ENCODE measurements at regions not wholly inside any gene's neighbourhood (a gene's known extent, or its start where the extent isn't known, plus 50 kb on each side); places are given as distances from the start of the nearest gene placed in this dataset.

- H2AFZ ChIP-seq (ENCODE audit: low read length): no peak overlapping the region
- H3K23me2 ChIP-seq (ENCODE audit: low read depth, low read length): no peaks in the 10 kb centered on the region
- H3K9me3 ChIP-seq (ENCODE audit: insufficient read depth in 2 of 2, low read depth in 1 of 2, low read length in 1 of 2): no peaks in the 10 kb centered on the region
- H3K9ac ChIP-seq (replicated peaks in 1 of 4; ENCODE audit: extremely low read depth in 1 of 4, low read depth in 3 of 4, low read length in 3 of 4): no peak overlapping the region
- H3K4me3 ChIP-seq (ENCODE audit: extremely low read depth in 1 of 4, insufficient read depth in 2 of 4, low read depth in 3 of 4, low read length in 4 of 4): no peak overlapping the region
- no peaks in the 10 kb centered on the region for H3K27me3 ChIP-seq (replicated peaks in 1 of 4; ENCODE audit: control insufficient read depth in 3 of 4, extremely low read depth in 1 of 4, insufficient read depth in 3 of 4, low read length in 3 of 4)
- H2BK15ac ChIP-seq (ENCODE audit: low read length): no peak overlapping the region
- POLR2A ChIA-PET (ENCODE audit: partially characterized antibody): no interaction called here
- H4K20me1 ChIP-seq (replicated peaks in 1 of 2; ENCODE audit: control insufficient read depth in 1 of 2, insufficient read depth in 2 of 2, low read length in 2 of 2): no peaks in the 10 kb centered on the region
- no peaks in the 10 kb centered on the region for H3K79me2 ChIP-seq (ENCODE audit: control insufficient read depth in 1 of 2, insufficient read depth in 2 of 2, low read length in 2 of 2)
- no peaks in the 10 kb centered on the region for H3K79me1 ChIP-seq (ENCODE audit: low read depth, low read length)
- no peak overlapping the region for H3K56ac ChIP-seq (replicated peaks; ENCODE audit: insufficient read length, low read depth, low read length)
- H2BK20ac ChIP-seq (ENCODE audit: low read length): no peak overlapping the region
- H3K14ac ChIP-seq (ENCODE audit: insufficient read length): no peak overlapping the region
- DNase-seq (ENCODE audit: low read depth in 1 of 2, low spot score in 2 of 2) (no peak), FAIRE-seq (no peak)
- no peak overlapping the region for H4K8ac ChIP-seq (ENCODE audit: extremely low read depth, insufficient read depth, low read length)
- H4K91ac ChIP-seq (replicated peaks; ENCODE audit: insufficient read length, low read length): no peak overlapping the region
- no peak overlapping the region for H3K4ac ChIP-seq (replicated peaks; ENCODE audit: insufficient read length, low read depth, low read length)
- no peak overlapping the region for H3K18ac ChIP-seq (ENCODE audit: extremely low read depth, low read length)
- CTCF ChIA-PET (ENCODE audit: partially characterized antibody): no interaction called here
- no peak overlapping the region for H4K5ac ChIP-seq (ENCODE audit: insufficient read length, low read depth, low read length)
- H3K23ac ChIP-seq (ENCODE audit: insufficient read length): no peak overlapping the region
- H3K4me1 ChIP-seq (replicated peaks in 1 of 4; ENCODE audit: control insufficient read depth in 3 of 4, insufficient read depth in 4 of 4, low read length in 3 of 4): no peaks in the 10 kb centered on the region
- H2AK5ac ChIP-seq (ENCODE audit: low read depth, low read length): no peak overlapping the region
- H2BK5ac ChIP-seq (ENCODE audit: low read depth, low read length): no peak overlapping the region
- TF ChIP-seq FOSL1 (IDR thresholded peaks at IDR 0.05; ENCODE audit: insufficient read depth, low read depth, low read length) (no peak), NRF1 (IDR thresholded peaks at IDR 0.05; ENCODE audit: low read depth, low read length) (no peak), SIX5 (IDR thresholded peaks at IDR 0.05; ENCODE audit: low read depth, low read length) (no peak), ASH2L (IDR thresholded peaks at IDR 0.05; ENCODE audit: low read length) (no peak), SRF (IDR thresholded peaks at IDR 0.05; ENCODE audit: low read depth, low read length) (no peak)
- H2BK120ac ChIP-seq (replicated peaks; ENCODE audit: low read depth, low read length): no peak overlapping the region
- H2BK12ac ChIP-seq (ENCODE audit: low read depth, low read length): no peak overlapping the region
- no peak overlapping the region for H3K27ac ChIP-seq (ENCODE audit: low read depth, low read length)
- no peaks in the 10 kb centered on the region for H3K36me3 ChIP-seq (ENCODE audit: control insufficient read depth in 2 of 4, insufficient read depth in 4 of 4, low read length in 3 of 4)
- H3K4me2 ChIP-seq (ENCODE audit: insufficient read depth in 1 of 2, low read depth in 2 of 2, low read length in 2 of 2): no peak overlapping the region
Observed at GRCh38 chr4:34362654-34363053, 1881.7 kb downstream of the ARAP2 start.
